ENCODE measurements at regions not wholly inside any gene's neighbourhood (a gene's known extent, or its start where the extent isn't known, plus 50 kb on each side); places are given as distances from the start of the nearest gene placed in this dataset.

GRCh38 chr9:4416467-4416866 lies 73.8 kb upstream of the SLC1A1 start:
- Histone ChIP-seq H3K9me3 (ENCODE audit: low read depth) (no peaks in the 10 kb centered on the region), H4K20me1 (ENCODE audit: insufficient read depth, poor library complexity, severe bottlenecking) (no peaks in the 10 kb centered on the region), H3K9me2 (replicated peaks; ENCODE audit: insufficient read depth) (no peaks in the 10 kb centered on the region), H3K27ac (no peak overlapping the region), H3K4me1 (ENCODE audit: insufficient read depth) (peaks cover 7% of the 10 kb centered on the region), H3K4me3 (no peak overlapping the region), H3K27me3 (no peaks in the 10 kb centered on the region), H3K4me2 (no peak overlapping the region), H3K36me3 (replicated peaks; ENCODE audit: insufficient read depth, low read depth) (no peaks in the 10 kb centered on the region), H2AFZ (no peak overlapping the region), H3K79me2 (no peaks in the 10 kb centered on the region)
- TF ChIP-seq EZH2phosphoT487 (IDR thresholded peaks at IDR 0.05; ENCODE audit: low read depth, severe bottlenecking, unreplicated experiment) (no peak), EZH2 (IDR thresholded peaks at IDR 0.05; ENCODE audit: borderline replicate concordance) (no peak), CTCF (IDR thresholded peaks at IDR 0.05; ENCODE audit: poor library complexity) (no peak)
- no peak for DNase-seq (ENCODE audit: low spot score)
- WGBS (ENCODE audit: low lambda C conversion rate, missing lambda C conversion rate) = 89% methylated on average over 1 of the region's 1 CpG

- no peaks in the 10 kb centered on the region for H3K9me3 ChIP-seq (ENCODE audit: low read depth)
- no peaks in the 10 kb centered on the region for H4K20me1 ChIP-seq (ENCODE audit: insufficient read depth, poor library complexity, severe bottlenecking)
- no peak overlapping the region for H2AFZ ChIP-seq
- no peaks in the 10 kb centered on the region for H3K79me2 ChIP-seq
- TF ChIP-seq CTCF (IDR thresholded peaks at IDR 0.05; ENCODE audit: poor library complexity) = no peak
- no peak for TF ChIP-seq EZH2phosphoT487 (IDR thresholded peaks at IDR 0.05; ENCODE audit: low read depth, severe bottlenecking, unreplicated experiment)
- TF ChIP-seq EZH2 (IDR thresholded peaks at IDR 0.05; ENCODE audit: borderline replicate concordance) = no peak
- H3K27ac ChIP-seq = no peak overlapping the region
- DNase-seq (ENCODE audit: low spot score) = no peak
- no peak overlapping the region for H3K4me3 ChIP-seq
- no peaks in the 10 kb centered on the region for H3K36me3 ChIP-seq (replicated peaks; ENCODE audit: insufficient read depth, low read depth)
- no peaks in the 10 kb centered on the region for H3K27me3 ChIP-seq
- 88% methylated on average over 2 of the region's 2 CpGs for WGBS (ENCODE audit: low lambda C conversion rate, missing lambda C conversion rate)
- no peaks in the 10 kb centered on the region for H3K9me2 ChIP-seq (replicated peaks; ENCODE audit: insufficient read depth)
- H3K4me1 ChIP-seq (ENCODE audit: insufficient read depth) = peaks cover 7% of the 10 kb centered on the region
- H3K4me2 ChIP-seq = no peak overlapping the region
Observed at GRCh38 chr9:4415281-4415680, 75.0 kb upstream of the SLC1A1 start.

- WGBS (ENCODE audit: low lambda C conversion rate, missing lambda C conversion rate) = 45% methylated on average over 1 of the region's 1 CpG
- Histone ChIP-seq H3K27ac (no peak overlapping the region), H3K4me3 (no peak overlapping the region), H3K27me3 (no peaks in the 10 kb centered on the region), H2AFZ (no peak overlapping the region), H3K36me3 (replicated peaks; ENCODE audit: insufficient read depth, low read depth) (no peaks in the 10 kb centered on the region), H3K9me2 (replicated peaks; ENCODE audit: insufficient read depth) (no peaks in the 10 kb centered on the region), H3K4me1 (ENCODE audit: insufficient read depth) (peaks cover 7% of the 10 kb centered on the region), H4K20me1 (ENCODE audit: insufficient read depth, poor library complexity, severe bottlenecking) (no peaks in the 10 kb centered on the region), H3K4me2 (no peak overlapping the region), H3K79me2 (no peaks in the 10 kb centered on the region), H3K9me3 (ENCODE audit: low read depth) (no peaks in the 10 kb centered on the region)
- no peak for DNase-seq (ENCODE audit: low spot score)
- no peak for TF ChIP-seq EZH2 (IDR thresholded peaks at IDR 0.05; ENCODE audit: borderline replicate concordance)
- no peak for TF ChIP-seq CTCF (IDR thresholded peaks at IDR 0.05; ENCODE audit: poor library complexity)
- no peak for TF ChIP-seq EZH2phosphoT487 (IDR thresholded peaks at IDR 0.05; ENCODE audit: low read depth, severe bottlenecking, unreplicated experiment)
Observed at GRCh38 chr9:4413856-4414255, 76.4 kb upstream of the SLC1A1 start.

- 56% methylated on average over 3 of the region's 3 CpGs for WGBS (ENCODE audit: low lambda C conversion rate, missing lambda C conversion rate)
- TF ChIP-seq EZH2 (IDR thresholded peaks at IDR 0.05; ENCODE audit: borderline replicate concordance) (no peak), EZH2phosphoT487 (IDR thresholded peaks at IDR 0.05; ENCODE audit: low read depth, severe bottlenecking, unreplicated experiment) (no peak), CTCF (IDR thresholded peaks at IDR 0.05; ENCODE audit: poor library complexity) (no peak)
- H2AFZ ChIP-seq = no peak overlapping the region
Observed at GRCh38 chr9:4404156-4404555, 86.1 kb upstream of the SLC1A1 start.

More at GRCh38 chr9:4404156-4404555, 86.1 kb upstream of the SLC1A1 start:
- H3K79me2 ChIP-seq = no peaks in the 10 kb centered on the region
- DNase-seq (ENCODE audit: low spot score) = no peak
- H3K27me3 ChIP-seq = no peaks in the 10 kb centered on the region
- no peak overlapping the region for H3K4me3 ChIP-seq
- no peaks in the 10 kb centered on the region for H3K9me2 ChIP-seq (replicated peaks; ENCODE audit: insufficient read depth)
- H3K36me3 ChIP-seq (replicated peaks; ENCODE audit: insufficient read depth, low read depth) = no peaks in the 10 kb centered on the region
- no peaks in the 10 kb centered on the region for H3K4me1 ChIP-seq (ENCODE audit: insufficient read depth)
- no peak overlapping the region for H3K4me2 ChIP-seq
- no peak overlapping the region for H3K27ac ChIP-seq
- H3K9me3 ChIP-seq (ENCODE audit: low read depth) = no peaks in the 10 kb centered on the region
- no peaks in the 10 kb centered on the region for H4K20me1 ChIP-seq (ENCODE audit: insufficient read depth, poor library complexity, severe bottlenecking)
